ENCODE measurements at regions not wholly inside any gene's neighbourhood (a gene's known extent, or its start where the extent isn't known, plus 50 kb on each side); places are given as distances from the start of the nearest gene placed in this dataset.

DNA sequence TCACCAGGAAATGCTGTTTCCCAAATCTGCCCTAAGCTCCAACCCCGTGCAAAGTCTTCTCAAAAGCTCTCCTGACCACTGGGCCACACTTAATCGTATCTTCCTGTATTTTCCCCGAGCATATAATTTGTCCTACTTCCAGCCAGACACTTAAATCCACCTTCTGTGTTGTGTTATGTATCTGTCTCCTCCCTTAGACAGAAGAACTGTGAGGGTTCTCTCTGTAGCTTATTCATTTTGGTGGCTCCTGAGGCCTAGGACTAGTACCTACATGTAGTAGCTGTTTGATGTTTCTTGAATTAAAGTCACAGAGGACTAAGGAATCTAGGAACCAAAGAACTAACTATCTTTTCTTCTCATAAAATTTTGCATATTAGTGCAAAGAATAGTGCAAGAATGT lies 292.6 kb downstream of the ALDH8A1 start:
- Histone ChIP-seq H3K9me3 (no peaks in the 10 kb centered on the region), H3K27me3 (no peaks in the 10 kb centered on the region), H3K4me1 (no peaks in the 10 kb centered on the region), H3K27ac (no peak overlapping the region), H3K36me3 (no peaks in the 10 kb centered on the region), H3K4me3 (no peak overlapping the region)
- DNase-seq (ENCODE audit: low spot score in 2 of 2) = no peak
- intact Hi-C loops (cut with DNase I) = no loop called here
- TF ChIP-seq, protein P1, sequence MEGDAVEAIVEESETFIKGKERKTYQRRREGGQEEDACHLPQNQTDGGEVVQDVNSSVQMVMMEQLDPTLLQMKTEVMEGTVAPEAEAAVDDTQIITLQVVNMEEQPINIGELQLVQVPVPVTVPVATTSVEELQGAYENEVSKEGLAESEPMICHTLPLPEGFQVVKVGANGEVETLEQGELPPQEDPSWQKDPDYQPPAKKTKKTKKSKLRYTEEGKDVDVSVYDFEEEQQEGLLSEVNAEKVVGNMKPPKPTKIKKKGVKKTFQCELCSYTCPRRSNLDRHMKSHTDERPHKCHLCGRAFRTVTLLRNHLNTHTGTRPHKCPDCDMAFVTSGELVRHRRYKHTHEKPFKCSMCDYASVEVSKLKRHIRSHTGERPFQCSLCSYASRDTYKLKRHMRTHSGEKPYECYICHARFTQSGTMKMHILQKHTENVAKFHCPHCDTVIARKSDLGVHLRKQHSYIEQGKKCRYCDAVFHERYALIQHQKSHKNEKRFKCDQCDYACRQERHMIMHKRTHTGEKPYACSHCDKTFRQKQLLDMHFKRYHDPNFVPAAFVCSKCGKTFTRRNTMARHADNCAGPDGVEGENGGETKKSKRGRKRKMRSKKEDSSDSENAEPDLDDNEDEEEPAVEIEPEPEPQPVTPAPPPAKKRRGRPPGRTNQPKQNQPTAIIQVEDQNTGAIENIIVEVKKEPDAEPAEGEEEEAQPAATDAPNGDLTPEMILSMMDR (IDR thresholded peaks at IDR 0.05) = no peak

DNA sequence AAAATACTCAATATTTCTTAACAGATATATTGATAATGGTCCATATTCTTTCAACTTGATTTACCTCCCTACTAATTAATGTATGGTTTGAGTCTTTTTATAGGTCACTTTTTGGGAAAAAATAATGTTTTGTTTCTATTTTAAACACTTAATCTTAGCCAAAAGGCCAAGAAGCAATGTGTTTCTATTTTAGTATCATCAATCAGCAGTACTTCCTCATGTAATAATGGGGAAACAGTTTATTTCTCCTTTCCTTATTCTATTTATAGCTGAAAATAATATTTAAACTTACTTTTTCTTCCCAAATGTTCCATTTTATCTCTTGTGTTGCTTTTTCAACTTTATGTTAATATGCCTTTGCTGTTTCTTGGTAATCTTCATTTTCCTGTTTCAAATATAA lies 295.1 kb downstream of the ALDH8A1 start:
- TF ChIP-seq, protein P1 (IDR thresholded peaks at IDR 0.05) = no peak
- no peaks in the 10 kb centered on the region for H3K4me1 ChIP-seq
- H3K4me3 ChIP-seq = no peak overlapping the region
- no peaks in the 10 kb centered on the region for H3K36me3 ChIP-seq
- no peak overlapping the region for H3K27ac ChIP-seq
- intact Hi-C loops (cut with DNase I) = no loop called here
- H3K27me3 ChIP-seq = no peaks in the 10 kb centered on the region
- DNase-seq (ENCODE audit: low spot score in 2 of 2) = no peak
- H3K9me3 ChIP-seq = no peaks in the 10 kb centered on the region

DNA sequence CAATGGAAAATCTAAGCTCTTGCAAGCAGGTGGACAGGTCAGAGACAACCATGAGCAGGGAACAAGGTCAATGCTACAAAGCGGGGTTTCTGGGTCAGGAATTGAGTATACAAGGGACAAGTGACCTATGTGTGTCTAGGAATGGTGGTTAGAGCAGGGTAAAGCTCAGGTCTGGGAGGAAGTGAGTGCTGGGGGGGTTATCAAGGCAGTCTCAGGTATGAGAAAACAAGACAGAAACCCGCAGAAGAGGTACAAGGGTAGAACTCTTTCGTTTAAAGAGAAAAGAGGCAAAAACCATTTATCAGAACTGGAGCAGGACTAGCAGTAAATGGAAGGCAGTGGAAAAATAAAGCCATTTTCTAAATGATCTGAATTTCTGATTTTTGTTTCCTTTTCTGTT lies 298.4 kb downstream of the ALDH8A1 start:
- intact Hi-C loops (cut with DNase I) = no loop called here
- no peak overlapping the region for H3K4me3 ChIP-seq
- no peaks in the 10 kb centered on the region for H3K9me3 ChIP-seq
- H3K36me3 ChIP-seq = no peaks in the 10 kb centered on the region
- H3K27ac ChIP-seq = no peak overlapping the region
- TF ChIP-seq, protein P1 (IDR thresholded peaks at IDR 0.05) = no peak
- DNase-seq (ENCODE audit: low spot score in 2 of 2) = no peak
- no peaks in the 10 kb centered on the region for H3K4me1 ChIP-seq
- no peaks in the 10 kb centered on the region for H3K27me3 ChIP-seq

DNA sequence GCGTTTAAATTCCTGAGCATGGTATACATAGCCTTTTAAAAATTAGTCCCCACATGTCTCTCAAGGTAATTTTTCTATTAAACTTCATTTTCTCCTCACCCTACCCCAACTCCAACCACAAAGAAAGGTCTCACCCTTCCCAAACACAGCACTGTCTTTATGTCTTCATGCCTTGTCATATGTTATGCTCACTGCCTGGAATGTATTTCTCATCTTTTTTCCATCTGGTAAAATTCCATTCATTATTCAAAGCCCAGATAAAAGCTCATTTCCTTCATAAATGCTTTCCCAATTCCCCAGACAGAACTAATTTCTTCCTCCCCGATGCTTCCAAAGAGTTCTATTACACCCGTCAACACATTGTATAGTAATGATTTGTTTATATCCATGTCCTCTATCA lies 302.0 kb downstream of the ALDH8A1 start:
- TF ChIP-seq, protein P1 (IDR thresholded peaks at IDR 0.05) = no peak
- no peaks in the 10 kb centered on the region for H3K27me3 ChIP-seq
- no peak overlapping the region for H3K4me3 ChIP-seq
- no peaks in the 10 kb centered on the region for H3K4me1 ChIP-seq
- no peak overlapping the region for H3K27ac ChIP-seq
- intact Hi-C loops (cut with DNase I) = no loop called here
- DNase-seq (ENCODE audit: low spot score in 2 of 2) = no peak
- no peaks in the 10 kb centered on the region for H3K36me3 ChIP-seq
- no peaks in the 10 kb centered on the region for H3K9me3 ChIP-seq

DNA sequence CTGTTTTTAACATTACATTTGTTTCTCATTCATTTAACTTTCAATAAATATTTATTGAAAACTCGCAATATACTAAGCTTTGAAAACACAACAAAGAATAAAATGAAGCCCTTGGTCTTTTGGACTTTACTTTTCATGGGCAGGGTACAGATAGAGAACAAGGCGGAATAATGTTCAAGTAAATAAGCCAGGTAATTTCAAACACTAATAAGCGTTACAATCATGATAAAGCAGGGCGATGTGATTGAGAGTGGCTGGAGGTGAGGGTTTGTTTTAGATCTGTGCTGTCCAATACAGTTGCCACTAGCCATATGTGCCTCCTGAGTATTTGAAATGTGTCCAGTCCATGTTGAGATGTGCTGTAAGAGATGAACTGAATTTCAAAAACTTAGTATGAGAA lies 307.1 kb downstream of the ALDH8A1 start:
- Histone ChIP-seq H3K36me3 (no peaks in the 10 kb centered on the region), H3K27ac (no peak overlapping the region), H3K4me3 (no peak overlapping the region), H3K27me3 (no peaks in the 10 kb centered on the region), H3K4me1 (no peaks in the 10 kb centered on the region), H3K9me3 (no peaks in the 10 kb centered on the region)
- TF ChIP-seq, protein P1 (IDR thresholded peaks at IDR 0.05) = no peak
- intact Hi-C loops (cut with DNase I) = loop anchor here (5.0 kb wide), 4 partner anchors 179 to 486 kb away; no protein-coding TSS in a partner anchor
- no peak for DNase-seq (ENCODE audit: low spot score in 2 of 2)

DNA sequence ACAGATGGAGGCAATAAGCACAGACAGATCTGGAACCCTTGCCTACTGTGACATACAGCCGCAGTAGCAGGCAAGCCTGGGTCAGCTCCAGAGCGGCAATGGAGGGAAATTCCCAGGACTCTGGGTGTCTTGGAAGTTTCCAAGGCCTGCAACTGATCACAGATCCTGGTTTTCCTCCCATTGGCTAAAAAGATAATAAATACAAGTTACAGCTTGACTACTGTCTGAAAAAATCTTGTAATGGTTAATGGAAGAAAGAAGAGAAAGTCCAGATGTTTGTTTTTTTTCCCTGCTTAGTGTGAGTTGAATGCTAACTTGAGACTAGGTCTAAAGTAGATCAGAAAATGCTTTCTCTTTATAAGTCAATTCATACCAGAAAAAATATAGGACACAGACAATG lies 307.6 kb downstream of the ALDH8A1 start:
- intact Hi-C loops (cut with DNase I) = loop anchor here (5.0 kb wide), 4 partner anchors 180 to 485 kb away; no protein-coding TSS in a partner anchor
- no peaks in the 10 kb centered on the region for H3K9me3 ChIP-seq
- H3K27me3 ChIP-seq = no peaks in the 10 kb centered on the region
- H3K36me3 ChIP-seq = no peaks in the 10 kb centered on the region
- no peaks in the 10 kb centered on the region for H3K4me1 ChIP-seq
- H3K27ac ChIP-seq = no peak overlapping the region
- no peak overlapping the region for H3K4me3 ChIP-seq
- no peak for DNase-seq (ENCODE audit: low spot score in 2 of 2)
- TF ChIP-seq, protein P1 (IDR thresholded peaks at IDR 0.05) = no peak

Measured in ascending aorta (tissue), 2 donors.